HK-2 (cell line): ENCODE measurements at regions not wholly inside any gene's neighbourhood (a gene's known extent, or its start where the extent isn't known, plus 50 kb on each side); places are given as distances from the start of the nearest gene placed in this dataset.

ENCODE experiments used
- DNase-seq: peaks from one replicate; pipeline ENCODE4 v3.0.0-alpha.2; 2018; ENCODE audit not compliant: unreplicated experiment

DNA sequence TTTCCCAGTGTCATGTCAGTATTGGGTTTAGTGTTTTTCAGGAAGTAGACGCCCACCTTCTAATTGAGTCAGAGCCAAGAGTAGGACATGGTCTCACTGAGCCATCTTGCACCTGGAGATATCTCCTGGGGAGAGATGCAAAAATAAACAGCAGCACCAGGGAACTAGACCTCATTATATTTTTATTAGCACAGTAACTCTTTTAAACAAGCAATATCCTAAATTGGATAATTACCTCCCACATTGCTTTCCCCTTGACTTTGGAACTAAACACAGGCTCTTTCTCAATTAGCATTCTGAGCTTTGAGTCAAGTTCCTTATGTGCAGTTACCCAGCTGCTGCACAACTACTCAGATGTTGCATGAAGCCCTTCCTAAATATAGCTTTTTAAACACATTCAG is 175.4 kb downstream of the IBTK start:
- DNase-seq, result no peak

GRCh38 chr6:82068721-82069120 is 178.8 kb downstream of the IBTK start:
- no peak for DNase-seq

DNA sequence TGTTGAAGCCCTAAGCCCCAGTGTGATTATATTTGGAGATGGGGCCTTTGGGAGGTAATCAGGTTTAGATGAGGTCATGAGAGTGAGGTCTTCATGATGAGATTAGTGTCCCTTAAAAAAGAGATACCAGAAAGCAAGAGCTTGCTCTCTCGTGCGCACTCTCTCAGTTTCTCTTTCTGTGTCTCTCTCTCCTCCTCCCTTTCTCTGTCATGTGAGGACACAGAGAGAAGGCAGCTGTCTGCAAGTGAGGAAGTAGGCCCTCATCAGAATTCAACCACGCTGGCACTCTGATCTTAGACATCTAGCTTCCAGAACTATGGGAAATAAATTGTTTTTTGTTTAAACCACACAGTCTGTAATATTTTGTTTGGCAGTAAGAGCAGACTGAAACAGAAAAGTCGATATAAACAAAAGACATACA is 180.5 kb downstream of the IBTK start:
- DNase-seq, result no peak

- no peak for DNase-seq
Observed at GRCh38 chr6:82066196-82066595, 181.3 kb downstream of the IBTK start.

DNA sequence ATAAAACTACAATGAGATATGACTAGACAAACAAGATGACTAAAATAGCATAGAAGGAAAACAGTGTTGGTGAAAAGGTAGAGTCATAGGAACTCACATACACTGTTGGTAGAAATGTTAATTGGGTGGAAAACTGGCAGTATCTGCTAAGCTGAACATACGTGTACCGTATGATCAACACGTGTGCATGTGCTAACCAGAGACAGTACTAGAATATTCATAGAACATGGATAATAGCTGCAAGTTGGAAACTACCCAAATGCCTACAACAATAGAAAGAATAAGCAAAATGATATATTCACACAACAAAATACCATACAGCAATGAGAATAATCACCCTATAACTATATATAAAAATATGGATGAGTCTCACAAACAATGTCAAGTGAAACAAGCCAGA is 184.0 kb downstream of the IBTK start:
- no peak for DNase-seq

- DNase-seq, result no peak
Observed at GRCh38 chr6:82062219-82062618, 185.3 kb downstream of the IBTK start.

DNA sequence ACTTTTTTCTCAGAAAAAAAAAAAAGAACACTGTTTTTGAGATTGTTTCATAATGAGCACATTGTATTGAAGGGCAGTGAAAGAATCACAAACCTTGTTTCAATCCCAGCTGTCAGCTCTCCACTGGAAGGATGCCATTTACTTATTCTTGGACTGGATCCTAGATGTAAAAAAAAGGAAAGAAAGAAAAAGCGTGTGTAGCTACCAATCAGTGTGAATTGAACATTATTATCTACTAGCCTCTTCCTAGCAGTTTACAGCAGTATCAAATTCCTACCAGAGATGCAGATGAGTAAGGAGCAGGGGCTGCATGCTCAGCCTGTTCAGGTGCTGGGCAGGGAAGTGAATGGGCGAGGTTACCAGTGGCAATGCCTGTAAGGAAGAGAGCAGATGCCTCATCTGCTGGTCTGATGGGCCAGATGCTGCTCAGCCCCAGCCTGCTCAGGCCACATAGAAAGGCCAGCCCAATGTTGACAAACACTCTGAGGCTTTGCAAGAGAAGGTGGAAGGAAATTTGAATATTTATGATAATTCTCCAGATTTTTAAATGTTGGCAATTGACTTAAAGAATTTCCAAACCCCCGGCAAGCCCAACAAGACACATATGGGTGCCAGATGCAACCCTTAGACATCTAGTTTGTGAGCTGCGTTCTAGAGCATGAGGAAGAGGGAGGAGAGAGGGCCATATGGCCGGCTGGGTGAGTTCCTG is 189.5 kb downstream of the IBTK start:
- no peak for DNase-seq

- DNase-seq, result no peak
Observed at GRCh38 chr6:82056567-82056966, 191.0 kb downstream of the IBTK start.

- DNase-seq, result peak; percentile 9
Observed at GRCh38 chr6:82045965-82046756, 201.4 kb downstream of the IBTK start.

DNA sequence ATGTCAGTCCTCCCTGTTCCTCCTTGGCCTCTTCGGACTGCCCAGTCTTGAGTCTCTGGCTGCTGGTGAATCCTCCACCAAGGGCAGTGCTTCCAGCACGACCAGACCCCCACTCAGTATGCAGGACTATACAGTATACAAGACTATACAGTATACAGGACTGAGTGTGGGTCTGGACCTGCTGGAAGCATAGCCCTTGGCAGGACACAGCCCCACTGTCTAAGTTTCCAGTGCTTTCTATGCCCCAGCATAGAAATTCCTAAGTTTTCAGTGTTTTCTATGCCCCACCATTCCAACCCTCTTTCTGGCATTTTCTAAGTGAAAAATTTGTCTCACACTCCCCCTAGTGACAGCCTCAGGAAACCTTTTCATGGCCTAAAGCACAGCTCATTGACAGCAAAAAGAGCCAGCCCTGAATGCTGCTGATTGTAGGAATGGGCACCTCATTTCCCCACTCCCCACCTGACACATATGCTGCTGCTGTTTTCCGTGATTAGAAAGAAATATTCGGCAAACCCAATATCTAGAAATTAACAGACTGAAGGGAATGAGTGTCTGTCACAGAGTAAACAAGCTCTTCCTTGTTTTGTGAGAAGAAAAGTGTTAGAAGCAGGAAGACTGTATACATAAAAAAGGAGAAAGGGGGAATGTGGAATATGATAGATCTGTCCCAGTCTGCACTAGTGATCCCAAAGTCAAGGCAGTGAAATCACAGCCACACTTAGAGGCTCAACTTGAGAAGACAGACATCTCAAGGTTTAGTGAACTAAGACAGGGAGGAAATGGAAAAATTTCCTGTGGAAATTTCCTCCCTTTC is 206.9 kb downstream of the IBTK start:
- DNase-seq, result peak; percentile 37

- DNase-seq, result no peak
Observed at GRCh38 chr6:82038631-82039030, 208.9 kb downstream of the IBTK start.

- DNase-seq, result no peak
Observed at GRCh38 chr6:82035526-82035925, 212.0 kb downstream of the IBTK start.

GRCh38 chr6:82033631-82034211 is 213.8 kb downstream of the IBTK start:
- DNase-seq, result no peak

- DNase-seq, result no peak
Observed at GRCh38 chr6:82032444-82032843, 215.1 kb downstream of the IBTK start.

DNA sequence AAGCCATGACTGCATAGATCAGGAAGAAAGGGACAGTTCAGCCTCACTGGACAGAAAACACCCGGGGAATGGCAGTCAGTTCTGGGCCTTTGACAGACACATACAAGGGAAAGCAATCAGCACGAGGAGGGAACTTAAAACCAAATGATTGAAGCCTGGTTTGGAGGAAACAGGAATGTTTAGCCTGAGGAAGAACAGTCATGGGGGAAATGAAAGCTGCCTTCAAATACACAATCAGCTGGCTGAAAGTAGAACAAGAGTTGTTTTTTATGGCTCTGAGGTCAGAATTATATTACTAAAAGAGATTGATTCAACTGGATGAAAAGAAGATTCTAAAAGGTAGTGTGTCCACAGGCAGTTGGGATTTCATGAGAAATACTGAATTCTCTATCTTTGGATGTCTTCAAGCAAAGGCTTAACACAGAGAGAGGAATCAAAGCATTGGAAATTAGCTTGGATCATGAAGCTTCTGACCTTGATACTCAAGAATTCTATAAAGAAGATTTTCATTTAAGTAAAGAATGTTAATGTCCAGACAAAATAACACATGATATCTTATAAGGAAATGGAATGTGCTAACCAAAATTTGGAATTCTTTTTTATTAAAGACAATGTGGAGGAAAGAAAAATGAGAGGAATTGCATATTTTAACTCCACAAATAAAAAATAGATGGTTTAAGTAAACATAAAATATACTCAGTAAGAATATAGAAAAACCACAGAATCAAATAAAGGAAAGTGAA is 216.6 kb downstream of the IBTK start:
- DNase-seq, result no peak

DNA sequence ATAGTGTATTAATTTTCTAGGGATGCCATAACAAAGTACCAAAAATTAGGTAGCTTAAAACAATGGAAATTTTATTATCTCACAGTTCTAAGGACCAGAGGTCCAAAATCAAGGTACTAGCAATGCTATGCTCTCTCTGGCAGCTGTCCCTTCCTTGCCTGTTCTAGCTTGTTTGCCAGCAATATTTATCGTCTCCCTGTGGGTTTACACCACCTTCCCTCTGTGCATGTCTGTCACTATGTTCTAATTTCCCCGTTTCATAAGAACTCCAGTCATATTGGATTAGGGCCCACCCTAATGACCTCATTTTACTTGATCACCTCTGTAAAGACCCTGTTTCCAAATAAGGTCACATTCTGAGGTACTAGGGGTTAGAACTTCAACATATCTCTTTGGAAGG is 217.2 kb downstream of the IBTK start:
- DNase-seq, result no peak

- DNase-seq, result no peak
Observed at GRCh38 chr6:82025271-82025670, 222.3 kb downstream of the IBTK start.

GRCh38 chr6:82022614-82023129 is 224.9 kb downstream of the IBTK start:
- no peak for DNase-seq

DNA sequence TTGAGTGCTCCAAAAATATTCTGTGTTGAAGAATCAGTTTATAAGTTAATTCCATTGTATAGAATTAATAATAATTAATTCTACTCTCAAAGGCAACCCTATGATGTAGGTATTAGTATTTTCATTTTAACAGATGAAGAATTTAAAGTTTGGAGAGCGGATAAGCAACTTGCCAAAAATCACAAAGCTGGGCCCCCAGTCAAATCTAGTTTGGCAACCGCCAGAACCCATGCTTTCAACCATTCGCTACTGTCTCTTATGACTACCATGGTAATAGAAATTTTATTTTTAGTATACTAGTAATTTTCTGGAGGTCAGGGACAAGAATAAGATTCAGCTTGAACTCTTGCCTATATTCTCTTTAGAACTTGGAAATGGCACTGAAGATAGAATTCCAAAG is 229.8 kb downstream of the IBTK start:
- no peak for DNase-seq

DNA sequence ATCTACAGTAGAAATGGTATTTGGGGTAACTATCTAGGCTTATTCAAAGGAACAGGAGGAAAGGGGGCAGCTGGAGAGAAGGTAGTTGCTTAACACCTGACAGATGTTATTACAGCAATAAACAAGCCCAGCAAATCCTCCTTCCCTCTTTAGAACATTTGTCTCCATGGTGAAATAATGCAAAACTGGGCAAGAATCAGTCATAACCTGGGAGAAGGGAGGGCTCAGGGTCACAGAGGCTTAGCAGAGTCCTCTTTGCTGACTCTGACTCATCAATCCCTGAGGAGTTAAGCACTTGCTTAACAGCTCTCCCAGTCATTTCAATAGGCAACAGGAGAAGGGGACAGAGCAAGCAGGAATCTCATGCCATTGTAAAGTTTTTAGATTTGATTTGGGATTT is 230.3 kb downstream of the IBTK start:
- peak; percentile 42 for DNase-seq

DNA sequence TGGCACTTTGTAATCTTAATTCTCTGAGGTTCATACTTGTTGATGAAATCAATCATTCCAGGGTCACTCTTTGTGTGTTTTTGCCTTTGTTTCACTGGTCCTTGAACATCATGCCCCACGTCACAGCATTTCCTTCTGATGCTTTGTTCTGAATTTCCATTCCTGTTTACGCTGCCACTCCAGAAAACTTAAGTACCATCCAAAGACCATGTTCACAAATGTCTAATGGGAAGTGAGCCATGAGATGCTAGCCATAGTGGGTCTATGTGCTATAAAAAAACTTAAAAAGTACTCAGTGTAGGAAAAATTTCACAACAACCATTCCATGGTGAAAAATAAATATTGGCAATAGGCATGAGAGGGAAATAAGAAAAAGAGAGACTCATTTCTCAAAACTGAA is 232.0 kb downstream of the IBTK start:
- DNase-seq, result no peak
